Liver (tissue), 8 donors: ENCODE measurements at regions not wholly inside any gene's neighbourhood (a gene's known extent, or its start where the extent isn't known, plus 50 kb on each side); places are given as distances from the start of the nearest gene placed in this dataset.

Experiments used
- DNase-seq: peaks from one replicate; pipeline ENCODE4 v3.0.0-alpha.2; 2017; ENCODE audit warnings: low spot score
- H3K27ac ChIP-seq, 2 donors: one replicate each; pipeline ENCODE4 v1.7.0; 2013; ENCODE audit warnings: inconsistent platforms in 2 of 2, low read length in 2 of 2, control low read depth in 1 of 2, low read depth in 1 of 2, mild to moderate bottlenecking in 1 of 2
- H3K27me3 ChIP-seq, 4 donors: one replicate each; pipeline versions ENCODE4 v1.6.1 to v1.7.0; 2013; ENCODE audit warnings: low read length in 3 of 4, inconsistent platforms in 1 of 4, mild to moderate bottlenecking in 1 of 4, moderate library complexity in 1 of 4; ENCODE audit not compliant: control insufficient read depth in 4 of 4, insufficient read depth in 4 of 4
- H3K36me3 ChIP-seq, 4 donors: one replicate each; pipeline versions ENCODE4 v1.6.1 to v1.7.0; 2013; ENCODE audit warnings: low read length in 3 of 4, mild to moderate bottlenecking in 3 of 4, low read depth in 1 of 4, moderate library complexity in 1 of 4; ENCODE audit not compliant: control insufficient read depth in 4 of 4, insufficient read depth in 3 of 4
- H3K4me1 ChIP-seq, 4 donors: one replicate each; pipeline versions ENCODE4 v1.6.1 to v1.7.0; 2013; ENCODE audit warnings: low read length in 3 of 4, mild to moderate bottlenecking in 3 of 4, moderate library complexity in 1 of 4; ENCODE audit not compliant: control insufficient read depth in 4 of 4, insufficient read depth in 4 of 4
- H3K4me3 ChIP-seq, 3 donors: one replicate each; pipeline versions ENCODE4 v1.6.1 to v1.7.0; 2013; ENCODE audit warnings: low read length in 3 of 3, control low read depth in 1 of 3, low read depth in 1 of 3, mild to moderate bottlenecking in 1 of 3
- H3K9ac ChIP-seq, 2 donors: one replicate each; pipeline ENCODE4 v1.7.0; 2013; ENCODE audit warnings: low read length in 2 of 2, mild to moderate bottlenecking in 2 of 2, moderate library complexity in 2 of 2, control low read depth in 1 of 2, low read depth in 1 of 2
- H3K9me3 ChIP-seq, 4 donors: one replicate each; pipeline versions ENCODE4 v1.6.1 to v1.7.0; 2013; ENCODE audit warnings: low read length in 3 of 4; ENCODE audit not compliant: control insufficient read depth in 4 of 4
- ATF3 ChIP-seq: IDR thresholded peaks from 2 replicates; pipeline ENCODE4 v1.6.1; 2016; ENCODE audit warnings: antibody characterized with exemption
- CTCF ChIP-seq: fragments of 150-350 bp; IDR thresholded peaks from 2 replicates; pipeline ENCODE4 v1.5.1; 2017; ENCODE audit warnings: improper control_type of control experiment, low read depth, low read length; ENCODE audit not compliant: missing input control
- EGR1 ChIP-seq, 2 donors: IDR thresholded peaks; 2 replicates each; pipeline ENCODE4 v1.6.1; 2016 to 2018; ENCODE audit warnings: antibody characterized with exemption in 2 of 2, low read depth in 2 of 2
- FOXA1 ChIP-seq: IDR thresholded peaks from 2 replicates; pipeline ENCODE4 v1.6.1; 2016; ENCODE audit warnings: antibody characterized with exemption
- FOXA2 ChIP-seq: IDR thresholded peaks from 2 replicates; pipeline ENCODE4 v1.6.1; 2016; ENCODE audit warnings: antibody characterized with exemption
- HNF4A ChIP-seq, 2 donors: conservative IDR thresholded peaks; 2 replicates each; pipeline ENCODE4 v1.6.1; 2016; ENCODE audit warnings: antibody characterized with exemption in 2 of 2, mild to moderate bottlenecking in 2 of 2
- HNF4G ChIP-seq: IDR thresholded peaks from 2 replicates; pipeline ENCODE4 v1.6.1; 2016; ENCODE audit warnings: antibody characterized with exemption
- JUND ChIP-seq, 2 donors: IDR thresholded peaks; 2 replicates each; pipeline ENCODE4 v1.6.1; 2016; ENCODE audit warnings: antibody characterized with exemption in 2 of 2
- MAX ChIP-seq: IDR thresholded peaks from 2 replicates; pipeline ENCODE4 v1.6.1; 2016; ENCODE audit warnings: antibody characterized with exemption
- NR2F2 ChIP-seq: IDR thresholded peaks from 2 replicates; pipeline ENCODE4 v1.6.1; 2016; ENCODE audit warnings: antibody characterized with exemption
- RAD21 ChIP-seq, 2 donors: IDR thresholded peaks; 2 replicates each; pipeline ENCODE4 v1.6.1; 2016; ENCODE audit warnings: antibody characterized with exemption in 2 of 2, mild to moderate bottlenecking in 2 of 2
- REST ChIP-seq: IDR thresholded peaks from 2 replicates; pipeline ENCODE4 v1.6.1; 2016; ENCODE audit warnings: antibody characterized with exemption, mild to moderate bottlenecking
- RXRA ChIP-seq, 2 donors: IDR thresholded peaks; 2 replicates each; pipeline ENCODE4 v1.6.1; 2017 to 2018; ENCODE audit warnings: antibody characterized with exemption in 2 of 2, mild to moderate bottlenecking in 1 of 2
- SP1 ChIP-seq: IDR thresholded peaks from 2 replicates; pipeline ENCODE4 v1.6.1; 2018; ENCODE audit warnings: antibody characterized with exemption, mild to moderate bottlenecking
- TAF1 ChIP-seq: conservative IDR thresholded peaks from 2 replicates; pipeline ENCODE4 v1.6.1; 2016; ENCODE audit warnings: antibody characterized with exemption, mild to moderate bottlenecking
- YY1 ChIP-seq: IDR thresholded peaks from 2 replicates; pipeline ENCODE4 v1.6.1; 2016; ENCODE audit warnings: antibody characterized with exemption, mild to moderate bottlenecking
- ZBTB33 ChIP-seq: IDR thresholded peaks from 2 replicates; pipeline ENCODE4 v1.6.1; 2016; ENCODE audit warnings: antibody characterized with exemption
- WGBS: extraction: QIAGEN DNeasy Blood & Tissue Kit; methylation state at CpG from one replicate; pipeline ENCODE4 v1.1.7; 2013; 5-methylcytosine and 5-hydroxymethylcytosine counted together
- donor health status: healthy.
- donor health status: healthy.
- donor health status: healthy.
- donor health status: healthy.
- donor health status: healthy.

GRCh38 chr14:94922595-94923239 is 152.8 kb upstream of the GSC start:
- H3K4me1 ChIP-seq: no peaks in the 10 kb centered on the region
- no peaks in the 10 kb centered on the region for H3K36me3 ChIP-seq
- WGBS: 89% methylated on average over 11 of the region's 11 CpGs
- H3K27ac ChIP-seq: no peak overlapping the region
- no peaks in the 10 kb centered on the region for H3K9me3 ChIP-seq
- DNase-seq: no peak
- H3K9ac ChIP-seq: no peak overlapping the region
- peaks cover 0 to 2% (median 0%) of the 10 kb centered on the region in 4 donors for H3K27me3 ChIP-seq
- no peak overlapping the region for H3K4me3 ChIP-seq
- TF ChIP-seq NR2F2: no peak
- TF ChIP-seq CTCF: no peak
- TF ChIP-seq TAF1: no peak
- TF ChIP-seq SP1: no peak
- no peak for TF ChIP-seq FOXA2
- no peak for TF ChIP-seq ZBTB33
- no peak for TF ChIP-seq EGR1 (IDR thresholded peaks at IDR 0.05; ENCODE audit: low read depth in 2 of 2)
- no peak for TF ChIP-seq ATF3
- no peak for TF ChIP-seq FOXA1
- no peak for TF ChIP-seq HNF4G
- TF ChIP-seq YY1: no peak

GRCh38 chr14:94921882-94922585 is 152.1 kb upstream of the GSC start:
- Histone ChIP-seq H3K36me3 (no peaks in the 10 kb centered on the region), H3K9ac (no peak overlapping the region), H3K9me3 (no peaks in the 10 kb centered on the region), H3K4me3 (no peak overlapping the region), H3K27ac (no peak overlapping the region), H3K27me3 (peaks cover 0 to 2% (median 0%) of the 10 kb centered on the region in 4 donors), H3K4me1 (no peaks in the 10 kb centered on the region)
- no peak for DNase-seq
- WGBS: 78% methylated on average over 15 of the region's 15 CpGs
- TF ChIP-seq FOXA2 (no peak), RAD21 (IDR thresholded peaks at IDR 0.05) (no peak), ZBTB33 (no peak), REST (no peak), YY1 (no peak), CTCF (no peak), NR2F2 (no peak), SP1 (no peak), EGR1 (IDR thresholded peaks at IDR 0.05; ENCODE audit: low read depth in 2 of 2) (no peak), MAX (no peak), HNF4A (conservative IDR thresholded peaks at IDR 0.05) (no peak), JUND (IDR thresholded peaks at IDR 0.05) (no peak), HNF4G (no peak), RXRA (IDR thresholded peaks at IDR 0.05) (no peak)
